GM23248 (cell line): ENCODE measurements at regions not wholly inside any gene's neighbourhood (a gene's known extent, or its start where the extent isn't known, plus 50 kb on each side); places are given as distances from the start of the nearest gene placed in this dataset.

ENCODE experiments used
- EZH2 ChIP-seq: fragments of 200-600 bp; sonication (generic); IDR thresholded peaks from 2 replicates; pipeline ENCODE4 v1.6.1; 2018; ENCODE audit warnings: antibody characterized with exemption, mild to moderate bottlenecking; ENCODE audit not compliant: insufficient read depth, poor library complexity, severe bottlenecking
- EZH2phosphoT487 ChIP-seq: fragments of 200-600 bp; sonication (generic); IDR thresholded peaks from 2 replicates; pipeline ENCODE4 v1.6.1; 2018; ENCODE audit warnings: antibody characterized with exemption, moderate library complexity, mild to moderate bottlenecking, low read depth; ENCODE audit not compliant: insufficient read depth

DNA sequence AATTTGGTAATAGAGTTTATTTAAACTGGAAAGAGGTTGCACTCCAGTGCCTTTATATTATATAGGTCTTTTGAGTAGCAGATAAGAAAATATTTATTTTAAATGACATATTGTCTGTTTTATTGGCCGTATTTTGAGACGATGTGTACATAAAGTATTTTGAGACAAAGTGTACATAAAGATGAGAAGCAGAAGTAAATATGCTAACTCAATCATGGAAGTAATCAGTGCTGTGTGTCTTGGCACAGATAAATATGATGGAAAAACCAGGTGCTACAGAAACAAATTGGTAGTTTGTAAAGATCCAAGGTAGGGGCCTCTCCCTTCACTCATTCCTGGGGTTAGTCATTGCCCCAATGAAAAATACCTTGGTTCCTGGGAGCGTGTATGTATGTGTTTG lies 382.9 kb downstream of the DSEL start:
- TF ChIP-seq EZH2 (no peak), EZH2phosphoT487 (no peak)
